ENCODE measurements at regions not wholly inside any gene's neighbourhood (a gene's known extent, or its start where the extent isn't known, plus 50 kb on each side); places are given as distances from the start of the nearest gene placed in this dataset.
"Not testable (repeated sequence)": the region's sequence is repeated elsewhere in the genome, so short reads cannot be mapped to it uniquely, and the experiment has no call there.

DNA sequence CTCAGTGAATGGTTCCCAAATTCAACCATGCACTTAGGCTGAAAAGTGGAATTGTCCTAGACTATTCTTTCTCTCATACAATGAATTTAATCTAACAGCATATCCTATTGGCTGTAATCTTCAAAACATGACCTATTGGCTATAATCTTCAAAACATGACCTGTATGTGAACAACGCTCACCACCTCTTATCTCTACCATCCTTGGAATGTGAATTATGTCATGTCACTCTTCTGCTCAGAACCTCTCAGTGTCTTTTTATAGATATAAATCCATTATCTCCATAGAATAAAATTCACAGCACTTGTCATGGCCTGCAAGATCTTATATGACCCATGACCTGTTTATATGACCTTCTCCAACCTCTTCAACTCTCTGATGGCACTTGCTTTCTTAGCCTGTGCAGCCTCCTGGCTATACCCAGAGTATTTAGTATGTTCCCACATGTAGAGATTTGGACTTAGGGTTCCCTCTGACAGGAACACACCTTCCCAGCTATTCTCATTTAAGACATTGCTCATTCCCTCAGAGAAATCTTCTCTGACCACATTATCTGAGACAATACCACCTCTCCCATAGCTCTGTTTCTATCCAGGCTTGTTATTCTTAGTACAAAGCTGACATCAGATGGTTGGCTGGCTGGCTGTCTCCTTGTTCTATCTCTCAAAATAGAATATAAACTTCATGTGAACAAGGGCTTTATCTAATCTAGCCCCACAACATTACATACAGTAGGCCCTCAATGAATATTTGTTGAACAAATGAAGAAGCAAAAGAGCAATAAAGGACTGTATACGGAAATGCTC, 275.0 kb upstream of the PREP start:
- 79 to 94% (median 92%) methylated on average over 2 of the region's 2 CpGs for WGBS, 3 donors
- H3K27ac ChIP-seq (ENCODE audit: low read depth, low read length) = no peak overlapping the region

DNA sequence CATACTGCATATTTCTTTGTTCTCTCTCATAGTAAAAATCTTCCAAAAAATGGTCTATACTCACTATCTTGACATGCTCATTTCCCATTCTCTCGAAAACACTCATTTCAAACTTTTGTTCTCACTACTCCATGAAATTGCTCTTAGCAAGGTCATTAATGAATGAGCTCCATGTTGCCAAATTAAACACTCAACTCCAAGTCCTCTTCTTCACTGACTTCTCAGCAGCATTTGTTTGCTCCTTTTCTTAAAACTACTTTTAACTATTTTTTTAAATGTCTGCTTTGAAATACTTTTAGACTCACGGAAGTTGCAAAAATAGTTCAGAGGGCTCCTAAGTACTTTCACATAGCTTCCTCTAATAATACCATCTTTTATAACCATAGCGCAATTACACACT, 274.0 kb upstream of the PREP start:
- 78 to 85% (median 82%) methylated on average over 3 of the region's 3 CpGs for WGBS, 3 donors
- H3K27ac ChIP-seq (ENCODE audit: low read depth, low read length) = no peak overlapping the region

DNA sequence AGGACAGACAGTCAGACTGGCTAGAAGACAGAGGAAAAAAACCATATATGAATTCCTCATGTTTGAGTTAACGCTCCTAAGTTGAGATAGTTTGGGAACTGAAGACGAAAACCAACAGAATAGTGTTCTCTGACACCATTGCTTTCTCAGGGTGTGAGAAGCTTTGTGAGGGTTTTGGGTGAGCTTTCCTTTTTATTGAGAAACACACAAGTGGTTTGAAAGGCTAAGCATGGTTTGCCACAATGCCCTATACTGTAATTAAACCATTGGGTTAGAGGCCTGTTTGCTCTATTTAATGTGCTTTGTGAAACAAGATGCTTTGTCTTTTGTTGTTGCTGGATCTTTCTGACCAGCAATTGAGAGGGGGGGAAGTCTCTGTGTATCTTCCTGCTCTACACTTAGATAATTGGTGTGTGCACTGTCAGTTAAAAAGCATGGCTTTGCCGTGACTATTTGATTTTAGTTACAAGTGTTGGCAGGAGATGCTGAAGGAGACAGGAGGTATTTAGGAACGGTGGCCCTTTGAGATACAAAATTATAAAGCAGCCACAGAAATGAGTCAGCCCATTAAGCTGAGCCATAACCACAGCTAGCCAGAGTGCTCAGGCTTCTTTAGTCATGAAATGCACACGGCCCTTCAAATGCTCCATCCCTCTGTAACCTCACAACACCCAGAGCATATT, 273.0 kb upstream of the PREP start:
- no peak overlapping the region for H3K27ac ChIP-seq (ENCODE audit: low read depth, low read length)
- WGBS, 3 donors = 35 to 79% (median 69%) methylated on average over 5 of the region's 5 CpGs

DNA sequence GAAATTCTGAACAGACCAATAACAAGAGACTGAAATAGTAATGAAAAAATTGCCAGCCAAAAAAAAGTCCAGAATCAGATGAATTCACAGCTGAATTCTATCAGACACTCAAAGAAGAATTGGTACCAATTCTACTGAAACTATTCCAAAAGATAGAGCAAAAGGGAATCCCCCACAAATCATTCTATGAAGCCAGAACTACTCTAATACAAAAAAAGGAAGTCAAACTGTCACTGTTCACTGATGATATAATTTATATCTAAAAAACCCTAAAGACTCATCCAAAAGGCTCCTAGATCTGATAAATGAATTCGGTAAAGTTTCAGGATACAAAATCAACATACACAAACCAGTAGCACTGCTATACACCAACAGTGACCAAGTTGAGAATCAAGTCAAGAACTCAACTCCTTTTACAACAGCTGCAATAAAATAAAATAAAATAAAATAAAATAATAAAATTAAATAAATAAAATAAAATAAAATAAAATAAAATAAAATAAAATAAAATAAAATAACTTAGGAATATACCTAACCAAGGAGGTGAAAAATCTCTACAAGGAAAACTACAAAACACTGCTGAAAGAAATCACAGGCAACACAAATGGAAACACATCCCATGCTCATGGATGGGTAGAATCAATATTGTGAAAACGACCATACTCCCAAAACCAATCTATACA, 270.1 kb upstream of the PREP start:
- WGBS, 3 donors = 70 to 90% (median 87%) methylated on average over 2 of the region's 2 CpGs
- not testable (repeated sequence) for H3K27ac ChIP-seq (ENCODE audit: low read depth, low read length)

DNA sequence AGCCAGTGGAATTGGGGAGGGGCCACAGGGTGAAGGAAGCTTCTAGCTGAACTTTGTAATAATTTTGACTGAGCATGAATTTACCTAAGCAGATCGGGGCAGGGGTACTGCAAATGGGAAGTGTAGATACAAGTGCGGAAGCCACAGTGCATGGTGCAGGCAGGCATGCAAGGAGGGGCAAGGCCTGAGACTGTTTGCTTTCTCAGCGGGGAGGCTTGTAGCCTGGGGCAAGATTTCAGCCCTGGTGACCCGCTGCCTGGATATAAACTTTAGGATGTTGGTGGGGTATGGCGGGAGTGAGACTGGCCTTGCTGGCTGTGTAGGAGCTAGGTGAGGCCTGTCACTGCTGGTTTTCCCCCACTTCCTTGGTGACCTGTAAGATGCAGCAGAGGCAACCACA, 266.4 kb upstream of the PREP start:
- H3K27ac ChIP-seq (ENCODE audit: low read depth, low read length) = no peak overlapping the region
- WGBS, 3 donors = 79 to 94% (median 92%) methylated on average over 4 to 5 of the region's 5 CpGs

DNA sequence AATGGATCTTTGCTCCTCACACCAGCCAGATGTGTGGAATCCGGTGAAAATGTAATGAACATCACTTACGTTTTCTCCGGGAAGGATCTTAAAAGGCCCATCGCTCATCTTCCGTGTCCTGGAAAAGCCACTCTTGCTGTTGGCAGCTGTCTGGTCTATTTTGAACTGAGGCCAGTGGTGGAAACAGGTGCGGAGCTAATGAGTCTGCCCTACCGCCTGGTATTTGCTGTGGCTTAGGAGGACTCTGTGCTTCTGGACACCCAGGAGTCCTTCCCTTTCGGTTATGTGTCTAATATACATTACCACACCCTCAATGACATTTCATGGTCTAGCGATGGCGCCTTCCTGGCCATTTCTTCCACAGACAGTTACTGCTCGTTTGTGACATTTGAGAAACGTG, 264.2 kb upstream of the PREP start:
- H3K27ac ChIP-seq (ENCODE audit: low read depth, low read length) = no peak overlapping the region
- WGBS, 3 donors = 83 to 93% (median 92%) methylated on average over 12 of the region's 12 CpGs

DNA sequence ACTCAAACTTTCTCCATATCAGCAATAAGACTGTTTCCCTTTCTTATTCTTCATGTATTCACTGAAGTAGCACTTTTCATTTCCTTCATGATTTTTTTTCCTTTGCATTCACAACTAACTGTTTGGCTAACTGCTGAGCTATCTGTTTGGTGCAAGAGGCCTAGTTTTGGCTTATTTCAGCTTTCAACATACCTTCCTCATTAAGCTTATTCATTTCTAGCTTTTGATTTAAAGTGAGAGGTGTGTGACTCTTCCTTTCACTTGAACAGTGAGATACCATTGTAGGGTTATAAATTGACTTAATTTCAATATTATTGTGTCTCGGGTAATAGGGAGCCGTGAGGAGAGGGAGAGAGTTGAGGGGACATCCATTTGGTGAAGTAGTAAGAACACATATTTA, 262.0 kb upstream of the PREP start:
- H3K27ac ChIP-seq (ENCODE audit: low read depth, low read length) = no peak overlapping the region
- 55 to 92% (median 91%) methylated on average over 2 of the region's 2 CpGs for WGBS, 3 donors

DNA sequence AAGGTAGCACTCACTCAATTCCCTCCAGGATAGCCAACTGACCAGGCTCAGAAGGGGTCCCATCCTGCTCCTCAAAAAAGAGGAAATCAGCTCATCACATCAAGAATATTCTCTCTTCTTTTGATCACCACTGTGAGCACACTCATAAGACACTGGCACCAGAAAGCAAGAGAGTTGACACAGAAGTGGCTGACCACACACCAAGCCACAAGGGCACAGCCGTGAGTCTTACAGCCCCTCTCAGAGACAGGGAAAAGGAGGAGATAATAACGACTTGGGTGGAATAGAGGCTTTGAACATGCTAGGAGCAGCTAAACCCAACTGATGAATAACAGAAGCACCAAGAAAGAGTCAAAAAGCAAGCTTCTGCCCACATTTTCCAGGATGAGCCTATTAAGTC, 249.1 kb upstream of the PREP start:
- WGBS, 3 donors = 78 to 81% (median 80%) methylated on average over 2 of the region's 2 CpGs

DNA sequence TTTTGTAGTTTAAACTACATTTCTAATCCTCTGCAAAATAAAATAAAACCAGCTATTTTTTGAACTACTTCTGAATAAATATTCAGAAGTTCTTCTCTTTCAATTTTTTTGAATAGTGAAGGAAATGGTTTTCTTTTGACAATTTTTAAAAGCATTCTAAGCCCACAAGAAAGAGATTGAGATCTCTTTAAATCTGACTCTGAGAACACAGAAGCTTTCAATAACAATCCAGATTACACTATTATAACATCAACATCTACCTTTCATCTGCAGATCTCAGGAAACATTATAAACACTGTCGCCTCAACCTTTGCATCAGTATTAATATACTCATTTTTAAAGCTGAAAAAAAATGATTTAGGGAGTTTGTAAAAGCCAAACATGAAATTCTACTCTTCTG, 247.5 kb upstream of the PREP start:
- no peak overlapping the region for H3K27ac ChIP-seq (ENCODE audit: low read depth, low read length)
- 85 to 92% (median 88%) methylated on average over 1 of the region's 1 CpG for WGBS, 3 donors

More for the DNA sequence above, 249.1 kb upstream of the PREP start:
- no peak overlapping the region for H3K27ac ChIP-seq (ENCODE audit: low read depth, low read length)

DNA sequence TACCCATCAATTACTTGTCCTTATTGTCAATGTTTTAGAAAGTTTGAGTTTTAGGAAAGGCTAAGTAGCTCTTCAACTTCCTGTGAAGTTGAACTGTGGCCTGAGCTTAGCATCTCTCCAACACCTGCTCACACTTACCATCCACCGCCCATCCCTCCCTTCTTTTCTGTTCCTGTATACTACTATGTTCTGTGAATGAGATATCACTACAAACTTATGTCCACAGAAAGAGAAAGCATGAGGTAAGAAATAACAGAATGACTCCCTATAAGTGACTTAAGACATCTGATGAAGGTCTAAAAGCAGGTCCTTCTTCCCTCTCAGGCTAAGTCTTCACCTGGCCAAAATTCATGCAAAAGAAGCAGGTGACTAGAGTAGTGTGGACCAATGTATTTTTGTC, 246.3 kb upstream of the PREP start:
- WGBS, 3 donors = 96 to 100% (median 96%) methylated on average over 1 of the region's 1 CpG
- no peak overlapping the region for H3K27ac ChIP-seq (ENCODE audit: low read depth, low read length)

DNA sequence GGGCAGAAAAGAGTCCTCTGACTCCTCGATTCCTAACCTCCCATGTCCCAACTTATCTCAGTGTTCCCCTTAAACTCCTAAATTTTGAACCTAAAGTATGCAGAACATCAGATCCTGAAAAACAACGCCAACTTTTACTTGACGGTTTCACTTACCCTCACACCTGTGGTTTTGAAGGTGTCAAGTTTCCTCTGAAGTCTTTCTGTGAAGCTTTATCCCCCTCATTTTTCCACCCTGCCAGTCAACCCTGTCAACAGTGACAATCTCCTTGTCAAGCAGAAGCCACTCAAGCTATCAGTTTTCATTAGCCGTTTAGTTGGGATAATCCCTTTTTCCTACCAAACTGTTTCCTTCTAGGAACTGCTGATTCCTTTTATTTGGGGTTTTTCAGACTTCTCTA, 245.4 kb upstream of the PREP start:
- 49 to 83% (median 79%) methylated on average over 4 of the region's 4 CpGs for WGBS, 3 donors
- no peak overlapping the region for H3K27ac ChIP-seq (ENCODE audit: low read depth, low read length)

DNA sequence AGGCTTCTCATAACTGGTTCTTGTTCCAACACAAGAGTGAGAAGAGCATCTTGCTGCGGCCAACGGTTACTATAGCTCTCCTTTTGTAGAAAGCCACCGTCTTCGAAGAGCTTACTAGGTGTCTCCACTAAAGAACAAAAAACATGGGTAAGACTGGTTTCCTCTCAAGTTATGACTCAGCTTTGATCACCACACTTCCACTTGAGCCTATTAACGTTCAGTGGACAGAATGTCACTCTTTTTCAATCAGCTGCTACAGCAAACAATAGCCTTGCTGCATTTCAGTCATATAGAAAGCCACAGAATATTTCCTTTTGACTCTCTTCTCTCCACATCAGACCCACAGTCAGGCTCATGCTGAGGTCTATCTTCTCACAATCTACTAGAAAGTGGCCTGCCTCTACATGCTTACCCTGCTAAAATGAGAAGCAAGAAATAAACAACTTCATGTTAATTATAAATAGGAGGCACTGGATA, 243.5 kb upstream of the PREP start:
- H3K27ac ChIP-seq (ENCODE audit: low read depth, low read length) = no peak overlapping the region

DNA sequence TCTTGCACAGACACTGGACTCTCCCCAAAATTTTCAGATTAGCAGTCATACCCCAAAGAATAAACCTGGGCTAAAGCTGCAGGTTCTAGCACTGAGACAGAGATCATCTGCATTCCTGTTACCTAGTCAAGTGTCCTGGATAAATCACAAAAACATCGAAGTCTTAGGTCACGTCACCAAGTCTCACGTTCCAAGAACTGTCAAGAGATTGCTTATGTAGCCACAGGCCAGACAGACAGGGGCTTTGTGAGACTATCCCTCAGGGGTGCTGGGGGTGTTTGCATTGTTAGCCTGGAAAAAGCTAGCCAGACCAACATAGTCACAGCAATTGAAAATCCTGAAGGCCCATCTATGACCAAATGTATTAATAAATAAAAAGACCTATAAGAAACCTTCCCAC, 243.1 kb upstream of the PREP start:
- no peak overlapping the region for H3K27ac ChIP-seq (ENCODE audit: low read depth, low read length)
- 63 to 82% (median 79%) methylated on average over 3 of the region's 3 CpGs for WGBS, 3 donors

More for the DNA sequence above, 243.5 kb upstream of the PREP start:
- whole genome bisulfite sequencing, 3 donors = 71 to 75% (median 73%) methylated on average over 5 of the region's 5 CpGs

DNA sequence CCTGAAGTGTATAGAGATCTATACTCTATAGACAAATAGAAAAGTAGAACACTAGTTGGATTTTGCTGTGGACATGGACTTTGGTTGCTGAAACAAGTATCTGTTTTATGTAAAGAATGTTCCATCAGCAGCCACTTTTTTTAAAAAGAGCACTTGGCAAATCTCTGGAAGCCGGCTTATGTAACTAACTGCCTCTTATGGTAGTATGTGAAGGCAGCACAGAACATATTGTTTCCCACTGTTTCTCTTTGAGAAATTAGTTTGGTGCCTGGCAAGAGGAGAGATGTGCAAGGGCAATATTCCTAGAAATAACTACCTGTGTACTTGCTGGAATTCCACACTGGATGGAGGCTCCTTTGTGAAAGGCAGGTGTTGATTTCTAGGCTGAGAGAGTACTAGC, 242.3 kb upstream of the PREP start:
- no peak overlapping the region for H3K27ac ChIP-seq (ENCODE audit: low read depth, low read length)
- 55 to 79% (median 70%) methylated on average over 1 of the region's 1 CpG for WGBS, 3 donors

DNA sequence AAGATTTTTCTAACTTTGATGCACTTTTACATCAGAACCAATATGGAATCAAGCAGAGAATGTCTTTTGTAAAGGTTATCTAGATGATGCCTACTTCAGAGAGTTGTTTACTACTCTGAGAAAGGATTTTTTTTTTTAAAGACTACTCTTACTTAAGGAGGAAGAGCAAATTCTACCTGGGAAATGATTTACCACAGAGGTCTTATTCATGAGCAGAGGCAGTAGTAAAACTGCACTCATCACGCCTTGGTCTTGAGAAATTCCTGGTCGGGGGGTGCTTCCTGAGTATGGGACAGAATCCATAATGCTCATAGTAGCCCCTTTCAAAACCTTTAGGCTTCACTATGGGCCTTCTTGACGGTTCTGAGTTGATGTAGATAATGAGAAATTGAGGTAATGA, 241.8 kb upstream of the PREP start:
- WGBS, 3 donors = 61 to 84% (median 83%) methylated on average over 3 of the region's 3 CpGs
- H3K27ac ChIP-seq (ENCODE audit: low read depth, low read length) = no peak overlapping the region

DNA sequence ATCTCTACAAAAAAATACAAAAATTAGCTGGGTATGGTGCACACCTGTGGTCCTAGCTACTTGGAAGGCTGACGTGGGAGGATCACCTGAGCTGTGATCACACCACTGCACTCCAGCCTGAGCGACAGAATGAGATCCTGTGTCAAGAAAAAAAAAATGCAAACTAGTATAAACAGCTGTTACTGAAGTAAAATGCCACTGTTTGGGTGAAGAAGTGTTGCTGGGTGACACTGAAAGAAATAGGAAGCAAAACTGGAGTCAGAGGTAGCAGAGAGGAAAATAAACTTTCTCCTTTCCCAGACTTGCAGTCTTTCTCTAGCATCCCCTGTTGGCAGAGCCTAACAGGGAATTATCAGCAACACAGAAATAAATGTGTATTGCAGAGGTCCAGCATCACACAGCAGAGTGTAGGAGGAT, 241.2 kb upstream of the PREP start:
- WGBS, 3 donors = 55 to 85% (median 85%) methylated on average over 2 of the region's 2 CpGs
- H3K27ac ChIP-seq (ENCODE audit: low read depth, low read length) = no peak overlapping the region

DNA sequence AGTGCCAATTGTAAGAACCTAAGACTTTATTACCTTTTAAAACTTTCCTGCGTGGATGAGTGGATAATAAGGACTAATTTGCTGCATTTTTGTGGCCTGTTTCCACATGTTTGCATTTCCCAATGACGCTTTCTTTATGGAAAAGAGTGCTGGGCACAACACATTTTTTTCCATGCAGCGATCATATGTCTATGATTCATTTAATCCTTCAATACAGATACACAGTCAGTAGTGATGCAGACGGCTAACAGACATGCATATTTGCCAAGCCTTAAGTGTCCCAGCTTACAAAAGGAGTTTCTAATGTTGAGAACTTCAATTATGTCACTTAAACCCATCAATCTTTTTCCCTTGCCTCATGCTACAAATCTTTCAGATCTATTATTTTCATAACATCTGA, 239.8 kb upstream of the PREP start:
- 78 to 91% (median 85%) methylated on average over 4 of the region's 4 CpGs for WGBS, 3 donors
- no peak overlapping the region for H3K27ac ChIP-seq (ENCODE audit: low read depth, low read length)

DNA sequence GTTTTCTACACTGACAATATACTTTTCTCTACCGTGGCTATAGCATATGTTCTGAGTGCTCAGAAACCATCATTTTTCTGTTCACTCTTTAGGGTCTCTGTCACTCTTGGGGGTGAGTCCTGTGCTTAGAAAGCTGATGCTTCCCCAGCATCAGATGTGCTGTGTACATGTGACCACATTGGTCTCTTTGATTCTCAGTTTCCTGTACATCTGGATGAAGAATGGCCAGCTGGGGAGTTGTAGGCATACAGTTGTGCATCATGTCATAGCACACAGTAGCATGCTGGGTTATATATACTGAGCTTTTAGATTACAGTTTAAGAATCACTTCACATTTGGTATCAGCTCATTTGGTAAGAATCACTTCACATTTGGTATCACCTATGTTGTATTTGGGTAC, 238.6 kb upstream of the PREP start:
- WGBS, 3 donors = 80 to 92% (median 81%) methylated on average over 1 of the region's 1 CpG
- no peak overlapping the region for H3K27ac ChIP-seq (ENCODE audit: low read depth, low read length)

DNA sequence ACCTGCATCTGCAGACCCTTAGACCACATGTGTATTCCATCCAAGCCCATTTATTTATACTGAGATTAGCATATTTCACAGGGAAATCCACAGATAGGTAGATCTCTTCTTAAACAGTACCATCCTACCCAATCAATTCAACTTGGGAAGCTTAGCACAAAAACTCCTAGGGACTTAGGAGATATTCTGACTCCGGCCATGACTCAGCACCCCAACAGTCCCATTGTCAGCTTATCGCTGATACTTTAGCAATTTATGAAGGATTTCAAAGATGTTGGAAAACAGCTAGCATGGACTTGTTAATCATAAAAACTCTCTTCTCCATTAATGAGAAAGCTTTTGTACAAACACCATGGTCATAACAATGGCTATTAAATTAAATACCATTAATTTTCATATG, 236.2 kb upstream of the PREP start:
- 91 to 98% (median 96%) methylated on average over 2 of the region's 2 CpGs for WGBS, 3 donors
- no peak overlapping the region for H3K27ac ChIP-seq (ENCODE audit: low read depth, low read length)
